DOHH2 (cell line): ENCODE measurements at regions not wholly inside any gene's neighbourhood (a gene's known extent, or its start where the extent isn't known, plus 50 kb on each side); places are given as distances from the start of the nearest gene placed in this dataset.

Experiments
- H3F3A ChIP-seq: fragments of 200-600 bp; sonication (generic), shearing (Covaris generic); 2 replicates; pipeline ENCODE4 v1.6.0; 2016; ENCODE audit warnings: antibody characterized with exemption, mild to moderate bottlenecking; ENCODE audit not compliant: control insufficient read depth, insufficient read depth
- H3K27ac ChIP-seq: fragments of 200-600 bp; sonication (generic); 2 replicates; pipeline ENCODE4 v1.5.1; 2014; ENCODE audit warnings: low read depth, mild to moderate bottlenecking, low read length, moderate library complexity
- H3K27me3 ChIP-seq: fragments of 200-600 bp; sonication (generic); 2 replicates; pipeline ENCODE4 v1.6.1; 2014; ENCODE audit warnings: mild to moderate bottlenecking, low read length, mixed read lengths; ENCODE audit not compliant: control insufficient read depth
- H3K36me3 ChIP-seq: fragments of 200-600 bp; sonication (generic); 2 replicates; pipeline ENCODE4 v1.6.1; 2014; ENCODE audit warnings: mild to moderate bottlenecking, low read length, moderate library complexity, mixed read lengths; ENCODE audit not compliant: control insufficient read depth
- H3K4me1 ChIP-seq: fragments of 200-600 bp; sonication (generic); 2 replicates; pipeline ENCODE4 v1.6.1; 2014; ENCODE audit warnings: mild to moderate bottlenecking, low read length, mixed read lengths; ENCODE audit not compliant: control insufficient read depth
- H3K4me2 ChIP-seq: fragments of 200-600 bp; sonication (generic); 2 replicates; pipeline ENCODE4 v1.6.0; 2014; ENCODE audit warnings: mild to moderate bottlenecking, low read length, moderate library complexity
- H3K4me3 ChIP-seq: fragments of 200-600 bp; sonication (generic); 2 replicates; pipeline ENCODE4 v1.5.1; 2014; ENCODE audit warnings: mild to moderate bottlenecking, low read length, mixed read lengths
- H3K79me2 ChIP-seq: fragments of 200-600 bp; sonication (generic); 2 replicates; pipeline ENCODE4 v1.6.1; 2014; ENCODE audit warnings: mild to moderate bottlenecking, low read length, mixed read lengths; ENCODE audit not compliant: control insufficient read depth
- H3K9me2 ChIP-seq: fragments of 200-600 bp; sonication (generic); replicated peaks from 2 replicates; pipeline ENCODE4 v1.6.1; 2014; ENCODE audit warnings: mild to moderate bottlenecking, low read length, mixed read lengths; ENCODE audit not compliant: control insufficient read depth
- H3K9me3 ChIP-seq: fragments of 200-600 bp; sonication (generic); 2 replicates; pipeline ENCODE4 v1.6.1; 2014; ENCODE audit warnings: antibody characterized with exemption, low read length, mixed read lengths; ENCODE audit not compliant: control insufficient read depth, insufficient read depth
- H4K20me1 ChIP-seq: fragments of 200-600 bp; sonication (generic); 2 replicates; pipeline ENCODE4 v1.6.0; 2014; ENCODE audit warnings: low read depth, mild to moderate bottlenecking, antibody characterized with exemption, low read length, moderate library complexity; ENCODE audit not compliant: control insufficient read depth, insufficient read depth
- EZH2phosphoT487 ChIP-seq: fragments of 200-600 bp; sonication (generic); IDR thresholded peaks from 2 replicates; pipeline ENCODE4 v1.6.1; 2017; ENCODE audit warnings: borderline replicate concordance, mild to moderate bottlenecking, antibody characterized with exemption, low read length, moderate library complexity, mixed read lengths
- TF ChIP-seq, protein P1 (sequence below): fragments of 200-600 bp; sonication (generic); IDR thresholded peaks from one replicate; pipeline ENCODE4 v1.5.1; 2014; ENCODE audit warnings: antibody characterized with exemption, mild to moderate bottlenecking, low read depth, low read length; ENCODE audit not compliant: poor library complexity, severe bottlenecking

DNA sequence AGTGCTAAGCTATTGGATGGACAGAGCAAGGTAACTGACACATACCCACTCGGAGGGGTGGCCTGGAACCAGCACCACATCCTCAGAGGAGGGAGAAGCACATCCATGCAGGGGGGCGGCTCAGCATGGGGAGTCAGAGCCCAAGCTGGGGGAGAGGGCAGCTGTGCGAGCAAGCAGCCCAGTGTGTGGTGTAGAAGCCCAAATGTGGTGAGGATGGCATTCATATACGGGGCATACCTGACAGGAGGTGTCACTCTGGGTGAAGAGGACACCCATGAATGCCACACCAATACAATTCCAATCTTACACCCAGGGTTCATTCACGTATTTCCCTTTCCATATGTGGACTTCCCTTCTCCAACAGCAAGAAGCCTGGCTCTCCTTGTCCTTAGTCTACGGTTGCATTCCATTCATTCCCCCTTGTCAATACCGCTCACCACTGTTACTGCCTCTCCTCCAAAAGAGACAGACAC is 58.7 kb upstream of the ACAN start:
- no peak overlapping the region for H3K4me3 ChIP-seq
- H3K27me3 ChIP-seq, result peaks cover 3% of the 10 kb centered on the region
- H3K4me2 ChIP-seq, result no peak overlapping the region
- no peaks in the 10 kb centered on the region for H4K20me1 ChIP-seq
- no peaks in the 10 kb centered on the region for H3K4me1 ChIP-seq
- no peak overlapping the region for H3K27ac ChIP-seq
- no peaks in the 10 kb centered on the region for H3K79me2 ChIP-seq
- no peaks in the 10 kb centered on the region for H3K9me2 ChIP-seq
- TF ChIP-seq, protein P1, sequence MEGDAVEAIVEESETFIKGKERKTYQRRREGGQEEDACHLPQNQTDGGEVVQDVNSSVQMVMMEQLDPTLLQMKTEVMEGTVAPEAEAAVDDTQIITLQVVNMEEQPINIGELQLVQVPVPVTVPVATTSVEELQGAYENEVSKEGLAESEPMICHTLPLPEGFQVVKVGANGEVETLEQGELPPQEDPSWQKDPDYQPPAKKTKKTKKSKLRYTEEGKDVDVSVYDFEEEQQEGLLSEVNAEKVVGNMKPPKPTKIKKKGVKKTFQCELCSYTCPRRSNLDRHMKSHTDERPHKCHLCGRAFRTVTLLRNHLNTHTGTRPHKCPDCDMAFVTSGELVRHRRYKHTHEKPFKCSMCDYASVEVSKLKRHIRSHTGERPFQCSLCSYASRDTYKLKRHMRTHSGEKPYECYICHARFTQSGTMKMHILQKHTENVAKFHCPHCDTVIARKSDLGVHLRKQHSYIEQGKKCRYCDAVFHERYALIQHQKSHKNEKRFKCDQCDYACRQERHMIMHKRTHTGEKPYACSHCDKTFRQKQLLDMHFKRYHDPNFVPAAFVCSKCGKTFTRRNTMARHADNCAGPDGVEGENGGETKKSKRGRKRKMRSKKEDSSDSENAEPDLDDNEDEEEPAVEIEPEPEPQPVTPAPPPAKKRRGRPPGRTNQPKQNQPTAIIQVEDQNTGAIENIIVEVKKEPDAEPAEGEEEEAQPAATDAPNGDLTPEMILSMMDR, result no peak
- TF ChIP-seq EZH2phosphoT487, result no peak
- H3K9me3 ChIP-seq, result no peaks in the 10 kb centered on the region
- no peaks in the 10 kb centered on the region for H3F3A ChIP-seq
- H3K36me3 ChIP-seq, result no peaks in the 10 kb centered on the region

DNA sequence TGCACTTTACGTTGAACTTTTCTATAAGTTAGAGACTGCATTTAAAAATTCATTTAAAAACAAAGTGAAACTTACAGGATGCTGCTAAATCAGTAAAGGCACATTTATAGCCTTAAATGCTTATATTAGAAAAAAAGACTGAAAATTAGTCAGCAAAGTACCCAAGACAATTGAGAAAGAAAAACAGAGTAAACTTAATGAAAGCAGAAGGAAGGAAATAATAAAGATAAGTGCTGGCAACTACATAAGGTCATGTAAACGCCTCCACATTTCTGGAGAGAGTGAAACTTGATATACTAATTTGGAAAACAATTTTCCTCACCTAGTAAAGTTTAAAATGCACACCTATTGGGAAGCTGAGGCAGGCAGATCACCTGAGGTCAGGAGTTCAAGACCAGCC is 58.2 kb upstream of the ACAN start:
- Histone ChIP-seq H3K27me3 (peaks cover 3% of the 10 kb centered on the region), H4K20me1 (no peaks in the 10 kb centered on the region), H3K9me3 (no peaks in the 10 kb centered on the region), H3K36me3 (no peaks in the 10 kb centered on the region), H3K27ac (no peak overlapping the region), H3K9me2 (no peaks in the 10 kb centered on the region), H3K4me1 (no peaks in the 10 kb centered on the region), H3F3A (no peaks in the 10 kb centered on the region), H3K79me2 (no peaks in the 10 kb centered on the region), H3K4me2 (no peak overlapping the region), H3K4me3 (no peak overlapping the region)
- no peak for TF ChIP-seq EZH2phosphoT487
- TF ChIP-seq, protein P1, result no peak

DNA sequence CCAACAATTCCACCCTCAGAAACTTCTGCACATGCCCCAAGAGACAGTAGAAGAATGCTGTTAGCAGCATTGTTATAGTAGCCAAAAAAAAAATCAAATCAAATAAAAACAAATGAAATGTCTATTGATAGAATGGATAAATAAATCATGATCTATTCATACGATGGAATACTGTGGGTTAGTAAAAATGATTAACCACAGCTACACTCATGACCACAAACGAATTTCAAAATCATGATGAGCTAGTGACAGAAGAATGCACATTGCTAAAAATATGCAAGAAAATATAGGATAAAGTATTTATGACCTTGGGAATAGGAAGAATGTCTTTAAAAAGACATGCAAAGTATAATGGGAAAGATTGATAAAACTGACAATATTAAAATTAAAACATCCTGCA is 57.5 kb upstream of the ACAN start:
- Histone ChIP-seq H3K4me3 (no peak overlapping the region), H3K9me2 (no peaks in the 10 kb centered on the region), H3K27ac (no peak overlapping the region), H3K4me1 (no peaks in the 10 kb centered on the region), H3K36me3 (no peaks in the 10 kb centered on the region), H3F3A (no peaks in the 10 kb centered on the region), H4K20me1 (no peaks in the 10 kb centered on the region), H3K4me2 (no peak overlapping the region), H3K27me3 (peaks cover 3% of the 10 kb centered on the region), H3K79me2 (no peaks in the 10 kb centered on the region), H3K9me3 (no peaks in the 10 kb centered on the region)
- no peak for TF ChIP-seq EZH2phosphoT487
- TF ChIP-seq, protein P1, result no peak

DNA sequence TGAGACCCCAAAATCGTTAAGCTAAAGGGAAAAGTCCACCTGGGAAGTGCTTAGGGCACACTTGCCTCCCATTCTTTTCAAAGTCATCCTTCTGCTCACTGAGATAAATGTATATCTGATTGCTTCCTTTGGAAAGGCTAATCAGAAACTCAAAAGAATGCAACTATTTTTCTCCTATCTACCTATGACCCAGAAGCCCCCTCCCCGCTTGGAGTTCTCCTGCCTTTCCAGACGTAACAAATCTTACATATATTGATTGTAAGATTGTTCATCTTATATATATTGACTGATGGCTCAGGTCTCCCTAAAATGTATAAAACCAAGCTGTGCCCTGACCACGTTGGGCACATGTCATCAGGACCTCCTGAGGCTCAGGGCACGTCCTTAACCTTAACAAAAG is 56.8 kb upstream of the ACAN start:
- Histone ChIP-seq H3K4me1 (no peaks in the 10 kb centered on the region), H4K20me1 (no peaks in the 10 kb centered on the region), H3K4me3 (no peak overlapping the region), H3K4me2 (no peak overlapping the region), H3K36me3 (no peaks in the 10 kb centered on the region), H3K27me3 (peaks cover 3% of the 10 kb centered on the region), H3K9me2 (no peaks in the 10 kb centered on the region), H3K79me2 (no peaks in the 10 kb centered on the region), H3K27ac (no peak overlapping the region), H3F3A (no peaks in the 10 kb centered on the region), H3K9me3 (no peaks in the 10 kb centered on the region)
- TF ChIP-seq EZH2phosphoT487, result no peak
- TF ChIP-seq, protein P1, result no peak
